Retinal pigment epithelial cell (primary cell): ENCODE measurements at regions not wholly inside any gene's neighbourhood (a gene's known extent, or its start where the extent isn't known, plus 50 kb on each side); places are given as distances from the start of the nearest gene placed in this dataset.

Source experiments
- DNase-seq: peaks from one replicate; pipeline ENCODE4 v3.0.0-alpha.2; 2010; ENCODE audit warnings: low read depth
- H3K4me3 ChIP-seq: 2 replicates; pipeline ENCODE4 v1.5.1; 2011; ENCODE audit warnings: mild to moderate bottlenecking, low read length, control low read depth, moderate library complexity
- TF ChIP-seq, protein P1 (sequence below): conservative IDR thresholded peaks from 2 replicates; pipeline ENCODE4 v1.5.1; 2011; ENCODE audit warnings: low read depth, low read length, control low read depth, inconsistent platforms

DNA sequence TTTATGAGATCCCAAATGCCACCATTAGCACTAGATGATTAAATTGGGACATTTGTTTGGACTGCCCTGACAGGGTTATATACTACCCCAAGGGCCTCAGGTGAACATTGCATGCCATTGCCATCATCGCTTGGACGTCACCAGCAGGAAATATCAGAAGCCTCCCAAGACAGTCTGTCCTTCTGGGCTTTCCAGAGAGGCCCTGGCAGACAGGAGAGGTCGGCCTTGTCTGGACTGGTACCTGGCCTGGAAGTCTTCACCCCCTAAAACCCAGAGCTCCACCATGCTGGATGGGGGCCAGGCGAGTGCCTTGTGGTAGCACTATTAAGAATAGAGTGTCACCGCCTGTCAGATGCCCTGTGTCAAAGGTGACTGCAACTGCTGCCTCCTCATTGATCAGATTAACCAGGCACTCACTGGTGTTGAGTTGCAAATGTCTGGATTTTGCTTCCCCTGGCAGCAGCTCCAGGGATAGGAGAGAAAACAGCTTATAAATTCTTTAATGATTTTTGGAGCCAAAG is 324.1 kb upstream of the RASGRP1 start:
- no peak overlapping the region for H3K4me3 ChIP-seq
- DNase-seq = no peak
- TF ChIP-seq, protein P1, sequence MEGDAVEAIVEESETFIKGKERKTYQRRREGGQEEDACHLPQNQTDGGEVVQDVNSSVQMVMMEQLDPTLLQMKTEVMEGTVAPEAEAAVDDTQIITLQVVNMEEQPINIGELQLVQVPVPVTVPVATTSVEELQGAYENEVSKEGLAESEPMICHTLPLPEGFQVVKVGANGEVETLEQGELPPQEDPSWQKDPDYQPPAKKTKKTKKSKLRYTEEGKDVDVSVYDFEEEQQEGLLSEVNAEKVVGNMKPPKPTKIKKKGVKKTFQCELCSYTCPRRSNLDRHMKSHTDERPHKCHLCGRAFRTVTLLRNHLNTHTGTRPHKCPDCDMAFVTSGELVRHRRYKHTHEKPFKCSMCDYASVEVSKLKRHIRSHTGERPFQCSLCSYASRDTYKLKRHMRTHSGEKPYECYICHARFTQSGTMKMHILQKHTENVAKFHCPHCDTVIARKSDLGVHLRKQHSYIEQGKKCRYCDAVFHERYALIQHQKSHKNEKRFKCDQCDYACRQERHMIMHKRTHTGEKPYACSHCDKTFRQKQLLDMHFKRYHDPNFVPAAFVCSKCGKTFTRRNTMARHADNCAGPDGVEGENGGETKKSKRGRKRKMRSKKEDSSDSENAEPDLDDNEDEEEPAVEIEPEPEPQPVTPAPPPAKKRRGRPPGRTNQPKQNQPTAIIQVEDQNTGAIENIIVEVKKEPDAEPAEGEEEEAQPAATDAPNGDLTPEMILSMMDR = no peak

DNA sequence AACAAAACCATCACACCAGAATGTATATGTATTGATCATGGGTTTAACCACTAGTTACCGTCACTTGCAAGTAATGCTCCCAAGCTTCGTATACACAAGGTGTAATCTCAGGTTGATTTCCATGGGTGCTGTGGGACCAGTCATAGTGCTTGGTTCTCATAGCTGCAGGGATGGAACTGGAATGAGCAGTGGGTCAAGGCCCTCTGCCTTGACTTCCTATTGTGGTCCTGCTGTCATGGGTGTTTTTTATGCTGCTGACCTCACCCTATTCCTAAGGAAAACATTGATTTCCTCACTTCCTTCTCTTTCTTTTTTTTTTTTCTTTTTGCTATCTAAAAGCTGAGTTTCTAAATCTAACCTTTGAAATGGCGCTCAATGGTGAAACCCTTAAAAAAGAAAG is 325.6 kb upstream of the RASGRP1 start:
- no peak overlapping the region for H3K4me3 ChIP-seq
- TF ChIP-seq, protein P1 = no peak
- no peak for DNase-seq

- TF ChIP-seq, protein P1 = no peak
- DNase-seq = no peak
- H3K4me3 ChIP-seq = no peak overlapping the region
These were observed 329.3 kb upstream of the RASGRP1 start for GRCh38 chr15:38893925-38894242.

DNA sequence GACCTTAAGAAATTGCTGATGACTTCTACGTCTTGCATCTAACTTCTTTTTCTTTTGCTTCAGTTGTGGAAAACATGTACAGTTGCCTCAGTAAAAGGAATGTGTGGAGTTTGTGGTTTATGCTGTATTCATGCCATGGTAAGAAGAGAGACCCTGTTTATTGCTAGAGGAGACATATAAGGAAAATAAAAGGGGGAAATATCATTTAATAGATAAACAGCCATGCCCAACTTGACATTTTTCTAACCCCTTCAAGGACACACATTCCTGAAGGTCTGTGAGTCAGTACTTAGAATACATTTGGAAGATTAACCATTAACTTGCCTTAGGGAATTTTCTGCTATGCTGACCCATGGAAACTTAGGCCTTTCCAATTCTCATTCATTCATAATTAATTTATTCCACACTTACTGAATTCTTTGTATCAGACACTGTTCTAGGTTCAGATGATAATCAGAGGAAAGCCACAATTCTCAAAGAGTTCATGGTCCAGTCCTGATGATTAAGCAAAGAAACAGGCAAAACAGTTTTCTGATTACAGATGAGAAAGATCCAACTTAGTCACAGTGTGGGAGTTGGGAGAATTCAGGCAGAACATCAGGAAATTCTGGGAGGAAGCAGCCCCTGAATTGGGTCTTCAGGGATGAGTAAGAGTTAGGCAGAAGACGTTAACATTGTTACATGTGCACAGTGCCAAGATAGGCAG is 329.8 kb upstream of the RASGRP1 start:
- peak; percentile 31 for DNase-seq
- TF ChIP-seq, protein P1 = no peak
- H3K4me3 ChIP-seq = no peak overlapping the region

DNA sequence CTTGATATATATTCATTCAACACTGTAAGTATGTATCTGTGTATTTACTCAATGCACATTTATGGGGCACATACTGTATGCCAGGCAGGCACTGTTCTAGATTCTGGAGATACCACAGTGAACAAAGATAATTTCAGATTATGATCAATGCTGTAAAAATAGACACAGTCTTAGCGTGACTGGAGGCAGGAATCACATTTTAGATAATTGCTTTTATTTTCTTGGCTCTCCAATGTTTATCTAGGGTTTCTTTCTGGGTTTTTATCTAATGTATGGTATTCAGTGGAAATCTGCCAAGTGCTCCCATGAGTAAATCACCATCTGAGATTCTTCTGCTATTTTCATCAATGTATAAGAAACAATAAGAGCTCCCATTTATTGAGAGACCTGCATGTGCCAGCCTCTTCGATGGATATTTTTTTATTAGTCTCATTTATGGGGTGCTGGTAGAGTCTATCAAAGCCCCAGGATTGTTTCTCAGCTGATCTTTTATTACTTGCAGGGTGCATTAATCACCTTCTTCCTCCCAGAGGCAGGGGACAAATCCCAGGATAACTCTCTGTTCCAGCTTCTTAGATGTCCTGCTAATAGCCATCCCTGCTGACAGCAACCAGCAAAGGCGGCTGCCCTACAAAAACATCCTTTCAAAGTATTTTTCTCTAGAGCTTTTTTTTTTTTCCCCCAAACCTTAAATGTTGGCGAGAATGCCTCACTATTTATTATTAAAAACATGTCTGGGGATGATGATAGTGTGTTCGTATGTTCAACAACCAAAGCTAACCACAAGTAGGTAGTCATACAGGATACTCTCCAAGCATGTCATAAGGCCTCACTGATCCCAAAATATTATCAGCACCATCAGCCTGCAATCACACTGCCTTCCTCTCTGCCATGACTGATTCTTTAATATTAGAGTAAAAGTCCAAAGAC is 331.0 kb upstream of the RASGRP1 start:
- TF ChIP-seq, protein P1 = no peak
- H3K4me3 ChIP-seq = no peak overlapping the region
- DNase-seq = no peak

DNA sequence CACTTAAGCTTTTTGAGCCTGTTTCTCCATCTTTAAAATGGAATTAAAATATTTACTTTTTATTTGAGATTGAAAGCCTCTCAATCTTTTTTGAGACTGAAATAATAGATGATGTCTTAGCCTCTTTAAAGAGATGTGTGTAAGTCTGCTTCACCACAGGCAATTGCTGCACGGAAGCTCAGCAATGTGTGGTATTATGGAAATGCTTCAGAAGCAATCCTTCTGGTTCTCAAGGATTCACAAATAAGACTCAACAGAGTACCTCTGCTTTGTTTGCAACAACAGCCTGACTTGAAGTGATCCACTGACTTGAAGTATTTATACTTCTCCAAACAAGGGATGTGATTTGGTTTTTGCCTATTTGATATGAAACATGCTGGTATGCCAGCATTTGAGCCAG is 332.0 kb upstream of the RASGRP1 start:
- no peak for DNase-seq
- TF ChIP-seq, protein P1 = no peak
- H3K4me3 ChIP-seq = no peak overlapping the region
